Hepatocyte (in vitro differentiated cells): ENCODE measurements at regions not wholly inside any gene's neighbourhood (a gene's known extent, or its start where the extent isn't known, plus 50 kb on each side); places are given as distances from the start of the nearest gene placed in this dataset.

Experiments used
- DNase-seq: peaks from one replicate; pipeline ENCODE4 v3.0.0-alpha.2; 2016; ENCODE audit warnings: low spot score
- H2AFZ ChIP-seq: fragments of 200-600 bp; sonication (generic); 2 replicates; pipeline ENCODE4 v1.6.0; 2016; ENCODE audit warnings: antibody characterized with exemption, mild to moderate bottlenecking
- H3K27ac ChIP-seq: fragments of 200-600 bp; sonication (generic); 2 replicates; pipeline ENCODE4 v1.5.1; 2016; ENCODE audit warnings: mild to moderate bottlenecking
- H3K27me3 ChIP-seq: fragments of 200-600 bp; sonication (generic); 2 replicates; pipeline ENCODE4 v1.6.1; 2016
- H3K36me3 ChIP-seq: fragments of 200-600 bp; sonication (generic); replicated peaks from 2 replicates; pipeline ENCODE4 v1.5.1; 2016; ENCODE audit warnings: low read depth; ENCODE audit not compliant: insufficient read depth
- H3K4me1 ChIP-seq: fragments of 200-600 bp; sonication (generic); 2 replicates; pipeline ENCODE4 v1.5.1; 2016; ENCODE audit warnings: mild to moderate bottlenecking, moderate library complexity; ENCODE audit not compliant: insufficient read depth
- H3K4me2 ChIP-seq: fragments of 200-600 bp; sonication (generic); 2 replicates; pipeline ENCODE4 v1.6.0; 2016
- H3K4me3 ChIP-seq: fragments of 200-600 bp; sonication (generic); 2 replicates; pipeline ENCODE4 v1.5.1; 2016; ENCODE audit warnings: mild to moderate bottlenecking
- H3K79me2 ChIP-seq: fragments of 200-600 bp; sonication (generic); 2 replicates; pipeline ENCODE4 v1.6.0; 2017; ENCODE audit warnings: mild to moderate bottlenecking
- H3K9me2 ChIP-seq: fragments of 200-600 bp; sonication (generic); replicated peaks from 2 replicates; pipeline ENCODE4 v1.6.0; 2017; ENCODE audit warnings: mild to moderate bottlenecking; ENCODE audit not compliant: insufficient read depth
- H3K9me3 ChIP-seq: fragments of 200-600 bp; sonication (generic); 2 replicates; pipeline ENCODE4 v1.5.1; 2016; ENCODE audit warnings: low read depth, mild to moderate bottlenecking
- H4K20me1 ChIP-seq: fragments of 200-600 bp; sonication (generic); 2 replicates; pipeline ENCODE4 v1.6.0; 2016; ENCODE audit warnings: mild to moderate bottlenecking; ENCODE audit not compliant: insufficient read depth, poor library complexity, severe bottlenecking
- EZH2 ChIP-seq: fragments of 200-600 bp; sonication (generic); IDR thresholded peaks from 2 replicates; pipeline ENCODE4 v1.6.1; 2016; ENCODE audit warnings: antibody characterized with exemption, mild to moderate bottlenecking, borderline replicate concordance
- EZH2phosphoT487 ChIP-seq: fragments of 200-600 bp; sonication (generic); IDR thresholded peaks from one replicate; pipeline ENCODE4 v1.6.1; 2018; ENCODE audit warnings: antibody characterized with exemption, mild to moderate bottlenecking, low read depth, moderate library complexity; ENCODE audit not compliant: unreplicated experiment, severe bottlenecking
- WGBS: methylation state at CpG from one replicate; pipeline ENCODE4 v1.1.6; 2016; ENCODE audit warnings: low lambda C conversion rate; ENCODE audit errors: missing lambda C conversion rate; 5-methylcytosine and 5-hydroxymethylcytosine counted together
- TF ChIP-seq, protein P1 (sequence below): fragments of 200-600 bp; sonication (generic); IDR thresholded peaks from 2 replicates; pipeline ENCODE4 v1.5.1; 2016; ENCODE audit warnings: antibody characterized with exemption, mild to moderate bottlenecking; ENCODE audit not compliant: poor library complexity

DNA sequence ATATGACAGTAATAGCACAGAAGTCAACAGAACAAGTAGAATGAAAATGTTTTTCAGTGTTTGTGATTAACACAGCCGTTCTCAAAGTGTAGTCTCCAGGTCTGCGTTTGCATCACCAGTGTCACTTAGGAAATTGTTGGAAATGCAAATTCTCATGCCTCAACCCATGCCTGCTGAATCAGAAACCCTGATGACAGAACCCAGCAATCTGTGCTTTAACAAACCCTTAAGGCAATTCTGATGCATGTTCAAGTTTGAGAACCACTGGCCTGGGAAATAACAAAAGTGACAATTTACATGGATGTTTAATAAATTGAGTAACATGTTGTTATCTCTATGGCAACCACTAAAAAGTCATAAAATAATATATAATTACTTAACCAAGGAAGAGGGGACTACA lies 103.1 kb upstream of the ATP11B start:
- Histone ChIP-seq H4K20me1 (no peaks in the 10 kb centered on the region), H3K4me1 (no peaks in the 10 kb centered on the region), H3K27me3 (no peaks in the 10 kb centered on the region), H3K4me3 (no peak overlapping the region), H3K9me2 (no peaks in the 10 kb centered on the region), H3K79me2 (no peaks in the 10 kb centered on the region), H3K36me3 (no peaks in the 10 kb centered on the region), H3K9me3 (no peaks in the 10 kb centered on the region), H3K27ac (no peak overlapping the region), H3K4me2 (no peak overlapping the region), H2AFZ (no peak overlapping the region)
- DNase-seq, result no peak
- WGBS, result 47% methylated on average over 2 of the region's 2 CpGs
- TF ChIP-seq EZH2phosphoT487 (no peak), EZH2 (no peak)
- TF ChIP-seq, protein P1, sequence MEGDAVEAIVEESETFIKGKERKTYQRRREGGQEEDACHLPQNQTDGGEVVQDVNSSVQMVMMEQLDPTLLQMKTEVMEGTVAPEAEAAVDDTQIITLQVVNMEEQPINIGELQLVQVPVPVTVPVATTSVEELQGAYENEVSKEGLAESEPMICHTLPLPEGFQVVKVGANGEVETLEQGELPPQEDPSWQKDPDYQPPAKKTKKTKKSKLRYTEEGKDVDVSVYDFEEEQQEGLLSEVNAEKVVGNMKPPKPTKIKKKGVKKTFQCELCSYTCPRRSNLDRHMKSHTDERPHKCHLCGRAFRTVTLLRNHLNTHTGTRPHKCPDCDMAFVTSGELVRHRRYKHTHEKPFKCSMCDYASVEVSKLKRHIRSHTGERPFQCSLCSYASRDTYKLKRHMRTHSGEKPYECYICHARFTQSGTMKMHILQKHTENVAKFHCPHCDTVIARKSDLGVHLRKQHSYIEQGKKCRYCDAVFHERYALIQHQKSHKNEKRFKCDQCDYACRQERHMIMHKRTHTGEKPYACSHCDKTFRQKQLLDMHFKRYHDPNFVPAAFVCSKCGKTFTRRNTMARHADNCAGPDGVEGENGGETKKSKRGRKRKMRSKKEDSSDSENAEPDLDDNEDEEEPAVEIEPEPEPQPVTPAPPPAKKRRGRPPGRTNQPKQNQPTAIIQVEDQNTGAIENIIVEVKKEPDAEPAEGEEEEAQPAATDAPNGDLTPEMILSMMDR, result no peak

DNA sequence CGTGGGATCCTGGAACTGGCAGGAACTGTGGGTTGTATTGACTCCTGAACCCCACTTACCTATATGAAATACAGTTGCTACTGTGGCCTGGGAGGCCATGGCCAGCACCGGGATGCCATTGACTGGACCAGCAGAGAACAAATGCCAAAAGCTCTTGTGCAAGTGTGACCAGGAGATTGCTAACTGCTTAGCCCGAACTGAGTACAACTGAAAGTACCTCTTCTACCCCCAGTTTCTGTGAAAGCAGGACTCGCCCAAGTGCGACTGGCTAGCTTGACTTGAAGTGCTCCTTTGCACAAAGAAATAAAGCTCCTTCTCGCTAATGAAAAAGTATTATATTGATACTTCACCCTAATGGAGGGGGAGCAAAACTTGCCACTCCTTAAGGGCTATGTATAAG lies 101.3 kb upstream of the ATP11B start:
- DNase-seq, result no peak
- no peak overlapping the region for H3K27ac ChIP-seq
- H3K4me1 ChIP-seq, result no peaks in the 10 kb centered on the region
- no peaks in the 10 kb centered on the region for H4K20me1 ChIP-seq
- WGBS, result 83% methylated on average over 6 of the region's 6 CpGs
- no peaks in the 10 kb centered on the region for H3K36me3 ChIP-seq
- H3K9me2 ChIP-seq, result no peaks in the 10 kb centered on the region
- no peak overlapping the region for H3K4me2 ChIP-seq
- TF ChIP-seq EZH2phosphoT487 (no peak), EZH2 (no peak)
- TF ChIP-seq, protein P1, result no peak
- no peaks in the 10 kb centered on the region for H3K79me2 ChIP-seq
- H3K27me3 ChIP-seq, result no peaks in the 10 kb centered on the region
- no peaks in the 10 kb centered on the region for H3K9me3 ChIP-seq
- no peak overlapping the region for H2AFZ ChIP-seq
- no peak overlapping the region for H3K4me3 ChIP-seq

DNA sequence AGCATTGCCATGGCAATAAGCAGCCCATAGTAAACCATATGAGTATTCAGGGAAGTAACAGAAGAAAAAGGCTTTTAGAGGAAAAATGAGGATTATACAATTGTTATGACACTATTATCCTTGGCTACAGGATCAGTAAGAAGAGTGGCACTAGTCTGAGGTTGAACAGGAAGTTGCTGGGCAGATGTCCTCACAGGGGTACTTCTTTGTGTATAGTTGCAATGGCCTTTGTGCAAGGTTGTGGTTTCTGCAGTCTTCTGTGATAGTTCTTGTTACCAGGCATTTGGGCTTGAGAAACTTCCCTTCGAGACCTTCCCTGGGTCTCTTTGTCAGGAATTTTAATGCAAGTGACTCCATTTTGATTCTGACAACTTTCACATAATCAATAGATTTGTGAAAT lies 100.6 kb upstream of the ATP11B start:
- H3K79me2 ChIP-seq, result no peaks in the 10 kb centered on the region
- H3K27ac ChIP-seq, result no peak overlapping the region
- H3K9me2 ChIP-seq, result no peaks in the 10 kb centered on the region
- H3K36me3 ChIP-seq, result no peaks in the 10 kb centered on the region
- DNase-seq, result no peak
- no peak overlapping the region for H2AFZ ChIP-seq
- no peaks in the 10 kb centered on the region for H3K9me3 ChIP-seq
- 91% methylated on average over 1 of the region's 1 CpG for WGBS
- H3K27me3 ChIP-seq, result no peaks in the 10 kb centered on the region
- H4K20me1 ChIP-seq, result no peaks in the 10 kb centered on the region
- H3K4me3 ChIP-seq, result no peak overlapping the region
- TF ChIP-seq EZH2phosphoT487, result no peak
- no peak for TF ChIP-seq EZH2
- TF ChIP-seq, protein P1, result no peak
- no peak overlapping the region for H3K4me2 ChIP-seq
- H3K4me1 ChIP-seq, result no peaks in the 10 kb centered on the region

- no peak overlapping the region for H3K4me2 ChIP-seq
- DNase-seq, result no peak
- no peaks in the 10 kb centered on the region for H4K20me1 ChIP-seq
- no peak overlapping the region for H3K4me3 ChIP-seq
- no peaks in the 10 kb centered on the region for H3K36me3 ChIP-seq
- no peaks in the 10 kb centered on the region for H3K79me2 ChIP-seq
- no peaks in the 10 kb centered on the region for H3K27me3 ChIP-seq
- H3K27ac ChIP-seq, result no peak overlapping the region
- H3K9me2 ChIP-seq, result no peaks in the 10 kb centered on the region
- 92% methylated on average over 3 of the region's 3 CpGs for WGBS
- no peak overlapping the region for H2AFZ ChIP-seq
- TF ChIP-seq EZH2 (no peak), EZH2phosphoT487 (no peak)
- TF ChIP-seq, protein P1, result no peak
- no peaks in the 10 kb centered on the region for H3K9me3 ChIP-seq
- H3K4me1 ChIP-seq, result no peaks in the 10 kb centered on the region
Measured at GRCh38 chr3:182693723-182694122, 99.6 kb upstream of the ATP11B start.
